Stomach (tissue), 8 donors: ENCODE measurements at regions not wholly inside any gene's neighbourhood (a gene's known extent, or its start where the extent isn't known, plus 50 kb on each side); places are given as distances from the start of the nearest gene placed in this dataset.
"Not testable (repeated sequence)": the region's sequence is repeated elsewhere in the genome, so short reads cannot be mapped to it uniquely, and the experiment has no call there.

ENCODE experiments used
- DNase-seq, 2 donors: peaks; one replicate each; pipeline versions ENCODE4 v3.0.0 to v3.0.0-alpha.2; 2013 to 2019
- H3K27ac ChIP-seq, 5 donors: fragments of 200-600 bp in 4 of 5; sonication (generic) in 4 of 5; one replicate each; pipeline ENCODE4 v1.5.1; 2013 to 2019; ENCODE audit warnings: mild to moderate bottlenecking in 1 of 5, moderate library complexity in 1 of 5
- H3K27me3 ChIP-seq, 3 donors: fragments of 200-600 bp; sonication (generic); one replicate each; pipeline ENCODE4 v1.5.1; 2017 to 2019; ENCODE audit warnings: mixed run types in 1 of 3
- H3K36me3 ChIP-seq, 4 donors: fragments of 200-600 bp; sonication (generic); 1 replicate in 3 of 4; 2 replicates in 1 of 4; pipeline ENCODE4 v1.5.1; 2016 to 2019
- H3K4me1 ChIP-seq, 4 donors: fragments of 200-600 bp; sonication (generic); one replicate each; pipeline ENCODE4 v1.5.1; 2016 to 2019
- H3K4me3 ChIP-seq, 4 donors: fragments of 200-600 bp; sonication (generic) in 3 of 4; one replicate each; pipeline ENCODE4 v1.5.1; 2016 to 2019; ENCODE audit warnings: mild to moderate bottlenecking in 1 of 4
- H3K9me3 ChIP-seq, 4 donors: fragments of 200-600 bp; sonication (generic); one replicate each; pipeline ENCODE4 v1.5.1; 2016 to 2019
- whole genome bisulfite sequencing, 5 donors: extraction: QIAGEN DNeasy Blood & Tissue Kit in 3 of 5; methylation state at CpG; one replicate each; pipeline versions ENCODE4 v1.1.5 to v1.1.7; 2013 to 2018; 5-methylcytosine and 5-hydroxymethylcytosine counted together
- intact Hi-C: fragments of 100-400 bp; cut with DNase I; formaldehyde crosslinking; loops from one replicate; pipeline ENCODE4 v1.15.1; 2023; ENCODE audit warnings: low total_unique reads
- donor health status: healthy with polysubstance abuse.
- donor health status: Bipolar disorder and iron deficiency.
- donor health status: healthy.

DNA sequence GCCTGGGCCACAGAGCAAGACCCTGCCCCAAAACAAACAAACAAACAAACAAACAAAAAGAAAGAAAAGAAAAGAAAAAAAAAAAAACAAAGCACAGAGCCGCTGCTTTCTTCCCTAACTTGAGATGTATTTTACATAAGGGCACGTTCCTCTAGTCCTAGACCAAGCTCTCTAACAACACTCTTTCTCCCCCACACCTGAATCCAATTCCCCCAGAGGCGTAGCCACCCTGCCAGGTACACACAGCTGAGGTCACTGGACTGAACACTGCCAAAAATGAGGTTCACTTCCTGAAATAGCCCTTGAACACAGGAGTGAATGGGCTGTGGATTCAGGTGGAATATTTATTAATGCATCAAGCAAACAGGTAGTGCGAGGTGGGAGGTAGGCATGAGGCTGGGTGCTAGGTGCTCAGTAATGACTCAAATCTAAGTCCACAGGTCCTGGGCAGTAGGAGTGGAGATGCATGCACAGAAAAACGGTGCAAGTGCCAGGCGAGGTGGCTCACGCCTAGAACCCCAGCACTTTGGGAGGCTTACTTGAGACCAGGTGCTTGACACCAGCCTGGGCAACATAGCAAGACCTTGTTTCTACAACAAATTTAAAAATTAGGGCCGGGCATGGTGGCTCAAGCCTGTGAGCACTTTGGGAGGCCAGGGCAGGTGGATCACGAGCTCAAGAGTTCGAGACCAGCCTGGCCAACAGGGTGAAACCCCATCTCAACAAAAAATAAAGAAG is 136.6 kb upstream of the C1QTNF3 start:
- Histone ChIP-seq H3K27ac (peak overlapping the region in 1 of 5 donors; percentile 32), H3K36me3 (peaks cover 9 to 54% (median 47%) of the 10 kb centered on the region in 4 donors)
- H3K4me3 ChIP-seq, H3K4me1 ChIP-seq, intact Hi-C loops, H3K9me3 ChIP-seq, H3K27me3 ChIP-seq: not testable (repeated sequence)
- 87 to 91% (median 88%) methylated on average over 10 of the region's 10 CpGs for WGBS, 5 donors
- DNase-seq, result peak; percentile 12 to 59

- H3K27me3 ChIP-seq, H3K27ac ChIP-seq, H3K4me3 ChIP-seq, intact Hi-C loops, H3K9me3 ChIP-seq, DNase-seq, H3K4me1 ChIP-seq: not testable (repeated sequence)
- 94 to 96% (median 95%) methylated on average over 9 to 10 of the region's 10 CpGs for WGBS, 5 donors
- H3K36me3 ChIP-seq, result peaks cover 7 to 51% (median 41%) of the 10 kb centered on the region in 4 donors
Observed at GRCh38 chr5:34180225-34180624, 137.2 kb upstream of the C1QTNF3 start.

DNA sequence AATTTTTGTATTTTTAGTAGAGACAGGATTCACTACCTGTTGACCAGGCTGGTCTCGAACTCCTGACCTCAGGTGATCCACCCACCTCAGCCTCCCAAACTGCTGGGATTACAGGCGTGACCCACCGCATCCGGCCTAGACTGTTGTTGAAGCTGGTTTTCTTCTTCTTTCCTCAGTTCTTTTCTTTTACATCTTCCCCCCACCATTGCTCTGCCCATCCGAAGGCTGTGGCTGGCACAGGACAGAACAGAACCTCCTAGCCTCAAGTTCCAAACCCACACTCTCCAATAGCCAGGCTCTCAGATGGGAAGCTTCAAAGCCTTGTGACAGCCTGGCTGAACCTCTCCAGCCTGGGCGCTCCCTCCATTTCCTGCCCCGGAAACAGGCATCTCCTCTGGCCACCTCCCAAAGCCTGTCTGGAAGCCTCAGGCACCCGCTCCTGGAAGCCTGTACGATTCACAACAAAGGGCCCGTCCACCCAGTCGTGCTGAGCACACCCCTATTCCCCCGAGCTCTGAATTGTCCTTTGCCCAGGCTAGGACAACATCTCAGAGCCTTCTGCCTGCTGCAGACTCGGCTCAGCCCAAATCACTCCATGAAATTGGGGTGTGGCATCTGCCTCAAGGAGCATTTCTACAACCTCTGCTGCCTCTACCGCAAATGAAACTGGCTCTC is 138.1 kb upstream of the C1QTNF3 start:
- H3K27ac ChIP-seq, intact Hi-C loops, H3K4me1 ChIP-seq, H3K9me3 ChIP-seq, H3K4me3 ChIP-seq, H3K27me3 ChIP-seq, DNase-seq: not testable (repeated sequence)
- WGBS, 5 donors, result 86 to 94% (median 91%) methylated on average over 9 to 12 of the region's 14 CpGs
- H3K36me3 ChIP-seq, result peaks cover 5 to 46% (median 33%) of the 10 kb centered on the region in 4 donors

- H3K36me3 ChIP-seq, result peaks cover 10 to 40% (median 22%) of the 10 kb centered on the region in 4 donors
- H3K4me3 ChIP-seq, H3K4me1 ChIP-seq, H3K27ac ChIP-seq, H3K9me3 ChIP-seq, DNase-seq, H3K27me3 ChIP-seq, intact Hi-C loops: not testable (repeated sequence)
- 94 to 99% (median 98%) methylated on average over 6 of the region's 6 CpGs for WGBS, 5 donors
Observed at GRCh38 chr5:34185005-34185404, 142.0 kb upstream of the C1QTNF3 start.

- intact Hi-C loops, H3K4me3 ChIP-seq, H3K4me1 ChIP-seq, H3K27me3 ChIP-seq, H3K27ac ChIP-seq, H3K9me3 ChIP-seq: not testable (repeated sequence)
- WGBS, 5 donors, result 79 to 85% (median 84%) methylated on average over 2 of the region's 2 CpGs
- DNase-seq, result peak in 1 of 2 donors; percentile 5
- H3K36me3 ChIP-seq, result peaks cover 12 to 41% (median 24%) of the 10 kb centered on the region in 4 donors
Observed at GRCh38 chr5:34185572-34185971, 142.6 kb upstream of the C1QTNF3 start.

DNA sequence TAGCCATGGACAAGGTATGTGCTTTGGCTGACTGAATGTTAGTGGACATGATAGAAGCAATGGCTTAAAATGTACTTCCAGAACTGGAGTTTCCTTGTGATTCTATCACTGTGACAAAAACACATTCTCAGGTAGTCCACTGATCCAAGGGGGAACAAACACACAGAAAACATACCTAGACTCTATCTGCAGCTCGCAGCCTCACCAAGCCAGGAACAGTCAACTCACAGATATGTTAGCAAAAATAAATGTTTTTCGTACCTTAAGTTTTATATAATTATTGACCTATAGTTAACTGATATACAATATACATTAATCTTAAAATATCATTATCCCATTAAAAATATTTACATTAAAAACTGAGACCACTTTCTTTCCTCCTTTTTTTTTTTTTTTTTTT is 143.1 kb upstream of the C1QTNF3 start:
- intact Hi-C loops, H3K27me3 ChIP-seq, H3K4me1 ChIP-seq, H3K4me3 ChIP-seq, DNase-seq, H3K9me3 ChIP-seq, H3K27ac ChIP-seq: not testable (repeated sequence)
- H3K36me3 ChIP-seq, result peaks cover 12 to 40% (median 25%) of the 10 kb centered on the region in 4 donors
- 90 to 98% (median 91%) methylated on average over 2 of the region's 2 CpGs for WGBS, 5 donors

DNA sequence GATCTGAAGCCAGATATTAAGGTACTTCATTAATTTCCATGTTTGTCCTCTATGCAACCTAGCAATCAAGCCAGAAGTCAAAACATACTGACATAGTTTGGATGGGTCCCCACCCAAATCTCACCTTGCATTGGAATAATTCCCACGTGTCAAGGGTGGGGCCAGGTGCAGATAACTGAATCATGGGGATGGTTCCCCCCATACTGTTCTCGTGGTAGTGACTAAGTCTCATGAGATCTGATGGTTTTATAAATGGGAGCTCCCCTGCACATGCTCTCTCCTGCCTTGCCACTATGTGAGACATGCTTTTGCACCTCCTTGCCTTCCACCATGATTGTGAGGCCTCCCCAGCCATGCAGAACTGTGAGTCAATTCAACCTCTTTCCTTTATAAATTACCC is 143.9 kb upstream of the C1QTNF3 start:
- H3K4me3 ChIP-seq, intact Hi-C loops, H3K27ac ChIP-seq, H3K4me1 ChIP-seq, H3K9me3 ChIP-seq, H3K27me3 ChIP-seq: not testable (repeated sequence)
- H3K36me3 ChIP-seq, result peaks cover 12 to 41% (median 27%) of the 10 kb centered on the region in 4 donors
- WGBS, 5 donors, result 69 to 82% (median 75%) methylated on average over 2 of the region's 2 CpGs
- peak in 1 of 2 donors; percentile 2 for DNase-seq

DNA sequence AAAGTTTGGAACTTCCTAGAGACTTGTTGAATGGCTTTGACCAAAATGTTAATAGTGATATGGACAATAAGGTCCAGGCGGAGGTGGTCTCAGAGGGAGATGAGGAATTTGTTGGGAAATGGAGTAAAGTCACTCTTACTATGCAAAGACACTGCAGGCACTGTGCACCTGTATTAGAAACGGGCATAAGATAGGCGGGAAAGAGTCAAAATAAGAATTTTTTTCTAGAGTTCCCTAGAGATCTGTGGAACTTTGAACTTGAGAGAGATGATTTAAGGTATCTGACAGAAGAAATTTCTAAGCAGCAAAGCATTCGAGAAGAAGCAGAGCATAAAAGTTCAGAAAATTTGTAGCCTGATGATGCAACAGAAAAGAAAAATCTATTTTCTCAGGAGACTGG is 144.4 kb upstream of the C1QTNF3 start:
- DNase-seq, H3K9me3 ChIP-seq, H3K4me3 ChIP-seq, intact Hi-C loops, H3K27ac ChIP-seq, H3K4me1 ChIP-seq, H3K27me3 ChIP-seq: not testable (repeated sequence)
- WGBS, 5 donors, result 95 to 97% (median 96%) methylated on average over 2 to 4 of the region's 4 CpGs
- H3K36me3 ChIP-seq, result peaks cover 11 to 43% (median 30%) of the 10 kb centered on the region in 4 donors
